Caco-2 (cell line): ENCODE measurements at regions not wholly inside any gene's neighbourhood (a gene's known extent, or its start where the extent isn't known, plus 50 kb on each side); places are given as distances from the start of the nearest gene placed in this dataset.

Experiments
- BruUV-seq: library from RNA; stranded (reverse); fragments of 400-500 nt; replicated peaks from 2 replicates; lab custom pipeline; 2021; lab: Mats Ljungman, UMichigan
- CTCF ChIA-PET: fragments of 300-600 bp; sonication (Branson Sonifier 250); formaldehyde crosslinking; loops from one replicate; lab custom pipeline; 2022; ENCODE audit warnings: antibody characterized with exemption; lab: Charles Lee
- POLR2A ChIA-PET: fragments of 300-600 bp; sonication (Branson Sonifier 250); formaldehyde crosslinking; loops from one replicate; lab custom pipeline; 2022; ENCODE audit warnings: antibody characterized with exemption; lab: Charles Lee
- DNase-seq, 2 experiments: peaks; one replicate each; pipeline versions ENCODE4 v3.0.0 to v3.0.0-alpha.2; 2020 to 2022
- H3K27me3 ChIP-seq: replicated peaks from 2 replicates; pipeline ENCODE4 v1.6.0; 2011; ENCODE audit warnings: low read length; ENCODE audit not compliant: control insufficient read depth, insufficient read depth
- H3K36me3 ChIP-seq: 2 replicates; pipeline ENCODE4 v1.5.1; 2011; ENCODE audit warnings: low read length; ENCODE audit not compliant: control insufficient read depth, insufficient read depth
- H3K4me1 ChIP-seq: fragments of 250-450 bp; sonication (Bioruptor Pico); 2 replicates; pipeline ENCODE4 v1.5.1; 2020; ENCODE audit warnings: mild to moderate bottlenecking
- H3K4me3 ChIP-seq: 2 replicates; pipeline ENCODE4 v1.5.1; 2011; ENCODE audit warnings: low read depth, mild to moderate bottlenecking, control low read depth, low read length
- H3K9me3 ChIP-seq: fragments of 250-450 bp; sonication (Bioruptor Pico); 2 replicates; pipeline ENCODE4 v1.5.1; 2020; ENCODE audit warnings: mild to moderate bottlenecking, moderate library complexity
- H3K27ac Mint-ChIP-seq: one replicate; pipeline ENCODE4 v1.8.0; 2022; ENCODE audit warnings: mixed read lengths; ENCODE audit not compliant: unreplicated experiment
- H3K27me3 Mint-ChIP-seq: one replicate; pipeline ENCODE4 v1.8.0; 2022; ENCODE audit warnings: mixed read lengths; ENCODE audit not compliant: insufficient read depth, unreplicated experiment
- H3K36me3 Mint-ChIP-seq: one replicate; pipeline ENCODE4 v1.8.0; 2022; ENCODE audit warnings: mild to moderate bottlenecking, mixed read lengths; ENCODE audit not compliant: insufficient read depth, unreplicated experiment
- H3K4me1 Mint-ChIP-seq: one replicate; pipeline ENCODE4 v1.8.0; 2022; ENCODE audit warnings: low read depth, mixed read lengths; ENCODE audit not compliant: unreplicated experiment
- H3K4me3 Mint-ChIP-seq: one replicate; pipeline ENCODE4 v1.8.0; 2022; ENCODE audit warnings: mild to moderate bottlenecking, moderate library complexity, mixed read lengths; ENCODE audit not compliant: unreplicated experiment
- H3K9me3 Mint-ChIP-seq: one replicate; pipeline ENCODE4 v1.8.0; 2022; ENCODE audit warnings: mixed read lengths; ENCODE audit not compliant: unreplicated experiment
- intact Hi-C: fragments of 100-400 bp; cut with micrococcal nuclease; formaldehyde crosslinking; loops from one replicate; pipeline ENCODE4 v1.10.0; 2022; ENCODE audit not compliant: unreplicated experiment
- TF ChIP-seq, protein P1 (sequence below), 2 experiments: fragments of 200-600 bp in 1 of 2; IDR thresholded peaks; 1 replicate in 1 of 2; 2 replicates in 1 of 2; pipeline versions ENCODE4 v1.5.1 to v1.8.0; 2011 to 2022; ENCODE audit warnings: antibody characterized with exemption in 1 of 2, control low read depth in 1 of 2, inconsistent platforms in 1 of 2, low read depth in 1 of 2, low read length in 1 of 2, mild to moderate bottlenecking in 1 of 2, moderate library complexity in 1 of 2; ENCODE audit not compliant: insufficient read depth in 1 of 2, severe bottlenecking in 1 of 2, unreplicated experiment in 1 of 2

GRCh38 chr3:5494905-5495519 lies 307.5 kb downstream of the EDEM1 start:
- Histone ChIP-seq H3K27me3 (no peaks in the 10 kb centered on the region), H3K4me1 (no peaks in the 10 kb centered on the region), H3K9me3 (no peaks in the 10 kb centered on the region), H3K4me3 (no peak overlapping the region), H3K36me3 (no peaks in the 10 kb centered on the region)
- CTCF ChIA-PET, result no interaction called here
- Mint-ChIP-seq H3K4me1 (no peaks in the 10 kb centered on the region), H3K9me3 (no peaks in the 10 kb centered on the region), H3K27ac (no peak overlapping the region), H3K27me3 (no peaks in the 10 kb centered on the region), H3K4me3 (no peak overlapping the region), H3K36me3 (no peaks in the 10 kb centered on the region)
- BruUV-seq, result no TSS peak
- intact Hi-C loops, result loop anchor here (10.0 kb wide), 1 partner anchor 190 kb away; no protein-coding TSS in a partner anchor
- POLR2A ChIA-PET, result no interaction called here
- no peak for DNase-seq
- TF ChIP-seq, protein P1, sequence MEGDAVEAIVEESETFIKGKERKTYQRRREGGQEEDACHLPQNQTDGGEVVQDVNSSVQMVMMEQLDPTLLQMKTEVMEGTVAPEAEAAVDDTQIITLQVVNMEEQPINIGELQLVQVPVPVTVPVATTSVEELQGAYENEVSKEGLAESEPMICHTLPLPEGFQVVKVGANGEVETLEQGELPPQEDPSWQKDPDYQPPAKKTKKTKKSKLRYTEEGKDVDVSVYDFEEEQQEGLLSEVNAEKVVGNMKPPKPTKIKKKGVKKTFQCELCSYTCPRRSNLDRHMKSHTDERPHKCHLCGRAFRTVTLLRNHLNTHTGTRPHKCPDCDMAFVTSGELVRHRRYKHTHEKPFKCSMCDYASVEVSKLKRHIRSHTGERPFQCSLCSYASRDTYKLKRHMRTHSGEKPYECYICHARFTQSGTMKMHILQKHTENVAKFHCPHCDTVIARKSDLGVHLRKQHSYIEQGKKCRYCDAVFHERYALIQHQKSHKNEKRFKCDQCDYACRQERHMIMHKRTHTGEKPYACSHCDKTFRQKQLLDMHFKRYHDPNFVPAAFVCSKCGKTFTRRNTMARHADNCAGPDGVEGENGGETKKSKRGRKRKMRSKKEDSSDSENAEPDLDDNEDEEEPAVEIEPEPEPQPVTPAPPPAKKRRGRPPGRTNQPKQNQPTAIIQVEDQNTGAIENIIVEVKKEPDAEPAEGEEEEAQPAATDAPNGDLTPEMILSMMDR (IDR thresholded peaks at IDR 0.05; ENCODE audit: insufficient read depth in 1 of 2, low read depth in 1 of 2, low read length in 1 of 2, severe bottlenecking in 1 of 2, unreplicated experiment in 1 of 2), result no peak

- Histone ChIP-seq H3K4me3 (no peak overlapping the region), H3K27me3 (no peaks in the 10 kb centered on the region), H3K4me1 (no peaks in the 10 kb centered on the region), H3K36me3 (no peaks in the 10 kb centered on the region), H3K9me3 (no peaks in the 10 kb centered on the region)
- intact Hi-C loops, result loop anchor here (10.0 kb wide), 1 partner anchor 193 kb away; no protein-coding TSS in a partner anchor
- Mint-ChIP-seq H3K36me3 (no peaks in the 10 kb centered on the region), H3K27me3 (no peaks in the 10 kb centered on the region), H3K27ac (no peak overlapping the region), H3K4me3 (no peak overlapping the region), H3K9me3 (no peaks in the 10 kb centered on the region), H3K4me1 (no peaks in the 10 kb centered on the region)
- POLR2A ChIA-PET, result no interaction called here
- BruUV-seq, result no TSS peak
- TF ChIP-seq, protein P1 (IDR thresholded peaks at IDR 0.05; ENCODE audit: insufficient read depth in 1 of 2, low read depth in 1 of 2, low read length in 1 of 2, severe bottlenecking in 1 of 2, unreplicated experiment in 1 of 2), result no peak
- DNase-seq, result no peak
- CTCF ChIA-PET, result no interaction called here
Observed at GRCh38 chr3:5497497-5497896, 310.0 kb downstream of the EDEM1 start.

GRCh38 chr3:5498981-5499380 lies 311.5 kb downstream of the EDEM1 start:
- no peaks in the 10 kb centered on the region for H3K27me3 Mint-ChIP-seq

More at GRCh38 chr3:5498981-5499380, 311.5 kb downstream of the EDEM1 start:
- no peaks in the 10 kb centered on the region for H3K4me1 Mint-ChIP-seq
- intact Hi-C loops, result loop anchor here (10.0 kb wide), 1 partner anchor 194 kb away; no protein-coding TSS in a partner anchor
- no peak overlapping the region for H3K4me3 Mint-ChIP-seq
- H3K9me3 Mint-ChIP-seq, result no peaks in the 10 kb centered on the region
- ChIA-PET CTCF (no interaction called here), POLR2A (no interaction called here)
- TF ChIP-seq, protein P1 (IDR thresholded peaks at IDR 0.05; ENCODE audit: insufficient read depth in 1 of 2, low read depth in 1 of 2, low read length in 1 of 2, severe bottlenecking in 1 of 2, unreplicated experiment in 1 of 2), result no peak
- DNase-seq, result no peak
- Histone ChIP-seq H3K36me3 (no peaks in the 10 kb centered on the region), H3K4me1 (no peaks in the 10 kb centered on the region), H3K4me3 (no peak overlapping the region), H3K9me3 (no peaks in the 10 kb centered on the region), H3K27me3 (no peaks in the 10 kb centered on the region)
- H3K27ac Mint-ChIP-seq, result no peak overlapping the region
- H3K36me3 Mint-ChIP-seq, result no peaks in the 10 kb centered on the region
- BruUV-seq, result no TSS peak
